ENCODE measurements at regions not wholly inside any gene's neighbourhood (a gene's known extent, or its start where the extent isn't known, plus 50 kb on each side); places are given as distances from the start of the nearest gene placed in this dataset.

GRCh38 chr12:74043343-74043742 lies 494.3 kb upstream of the ATXN7L3B start:
- TF ChIP-seq CTCF (IDR thresholded peaks at IDR 0.05; ENCODE audit: low read depth, low read length, missing input control) (no peak), FOXA1 (IDR thresholded peaks at IDR 0.05) (no peak), NR2F2 (IDR thresholded peaks at IDR 0.05) (no peak), TAF1 (conservative IDR thresholded peaks at IDR 0.05) (no peak), FOXA2 (IDR thresholded peaks at IDR 0.05) (no peak), MAX (IDR thresholded peaks at IDR 0.05) (no peak), SP1 (IDR thresholded peaks at IDR 0.05) (no peak), EGR1 (IDR thresholded peaks at IDR 0.05; ENCODE audit: low read depth in 2 of 2) (no peak), GABPA (IDR thresholded peaks at IDR 0.05 in 1 of 2, conservative IDR thresholded peaks at IDR 0.05 in 1 of 2) (no peak)
- TF ChIP-seq, protein P1, sequence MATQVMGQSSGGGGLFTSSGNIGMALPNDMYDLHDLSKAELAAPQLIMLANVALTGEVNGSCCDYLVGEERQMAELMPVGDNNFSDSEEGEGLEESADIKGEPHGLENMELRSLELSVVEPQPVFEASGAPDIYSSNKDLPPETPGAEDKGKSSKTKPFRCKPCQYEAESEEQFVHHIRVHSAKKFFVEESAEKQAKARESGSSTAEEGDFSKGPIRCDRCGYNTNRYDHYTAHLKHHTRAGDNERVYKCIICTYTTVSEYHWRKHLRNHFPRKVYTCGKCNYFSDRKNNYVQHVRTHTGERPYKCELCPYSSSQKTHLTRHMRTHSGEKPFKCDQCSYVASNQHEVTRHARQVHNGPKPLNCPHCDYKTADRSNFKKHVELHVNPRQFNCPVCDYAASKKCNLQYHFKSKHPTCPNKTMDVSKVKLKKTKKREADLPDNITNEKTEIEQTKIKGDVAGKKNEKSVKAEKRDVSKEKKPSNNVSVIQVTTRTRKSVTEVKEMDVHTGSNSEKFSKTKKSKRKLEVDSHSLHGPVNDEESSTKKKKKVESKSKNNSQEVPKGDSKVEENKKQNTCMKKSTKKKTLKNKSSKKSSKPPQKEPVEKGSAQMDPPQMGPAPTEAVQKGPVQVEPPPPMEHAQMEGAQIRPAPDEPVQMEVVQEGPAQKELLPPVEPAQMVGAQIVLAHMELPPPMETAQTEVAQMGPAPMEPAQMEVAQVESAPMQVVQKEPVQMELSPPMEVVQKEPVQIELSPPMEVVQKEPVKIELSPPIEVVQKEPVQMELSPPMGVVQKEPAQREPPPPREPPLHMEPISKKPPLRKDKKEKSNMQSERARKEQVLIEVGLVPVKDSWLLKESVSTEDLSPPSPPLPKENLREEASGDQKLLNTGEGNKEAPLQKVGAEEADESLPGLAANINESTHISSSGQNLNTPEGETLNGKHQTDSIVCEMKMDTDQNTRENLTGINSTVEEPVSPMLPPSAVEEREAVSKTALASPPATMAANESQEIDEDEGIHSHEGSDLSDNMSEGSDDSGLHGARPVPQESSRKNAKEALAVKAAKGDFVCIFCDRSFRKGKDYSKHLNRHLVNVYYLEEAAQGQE (IDR thresholded peaks at IDR 0.05) = no peak
